ENCODE measurements at regions not wholly inside any gene's neighbourhood (a gene's known extent, or its start where the extent isn't known, plus 50 kb on each side); places are given as distances from the start of the nearest gene placed in this dataset.

DNA sequence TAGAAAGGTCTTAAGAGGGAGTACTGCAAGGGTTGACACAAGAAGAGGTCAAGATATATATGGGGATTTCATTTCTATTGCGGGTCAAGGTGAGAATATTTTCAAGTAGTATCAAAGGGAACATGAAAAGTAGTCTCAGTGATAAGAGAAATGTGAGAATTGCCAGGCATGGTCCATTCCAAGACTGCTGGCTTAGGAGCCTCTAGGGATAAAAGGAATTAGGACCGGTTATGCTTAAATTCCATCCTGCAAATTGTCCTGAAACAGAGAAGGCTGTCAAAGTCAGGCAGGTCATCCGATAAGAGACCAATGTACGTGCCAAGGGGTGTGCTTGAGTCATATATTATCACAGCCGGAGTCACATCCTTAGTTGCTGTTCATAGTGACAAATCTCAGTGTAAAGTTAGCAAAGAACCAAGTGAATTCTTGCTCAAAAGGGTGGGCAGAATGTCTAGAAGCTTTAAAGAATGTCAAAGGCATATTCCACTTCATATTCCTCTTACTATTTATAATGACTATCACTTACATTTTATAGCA lies 133.6 kb downstream of the CBLL2 start:
- TF ChIP-seq, protein P1, sequence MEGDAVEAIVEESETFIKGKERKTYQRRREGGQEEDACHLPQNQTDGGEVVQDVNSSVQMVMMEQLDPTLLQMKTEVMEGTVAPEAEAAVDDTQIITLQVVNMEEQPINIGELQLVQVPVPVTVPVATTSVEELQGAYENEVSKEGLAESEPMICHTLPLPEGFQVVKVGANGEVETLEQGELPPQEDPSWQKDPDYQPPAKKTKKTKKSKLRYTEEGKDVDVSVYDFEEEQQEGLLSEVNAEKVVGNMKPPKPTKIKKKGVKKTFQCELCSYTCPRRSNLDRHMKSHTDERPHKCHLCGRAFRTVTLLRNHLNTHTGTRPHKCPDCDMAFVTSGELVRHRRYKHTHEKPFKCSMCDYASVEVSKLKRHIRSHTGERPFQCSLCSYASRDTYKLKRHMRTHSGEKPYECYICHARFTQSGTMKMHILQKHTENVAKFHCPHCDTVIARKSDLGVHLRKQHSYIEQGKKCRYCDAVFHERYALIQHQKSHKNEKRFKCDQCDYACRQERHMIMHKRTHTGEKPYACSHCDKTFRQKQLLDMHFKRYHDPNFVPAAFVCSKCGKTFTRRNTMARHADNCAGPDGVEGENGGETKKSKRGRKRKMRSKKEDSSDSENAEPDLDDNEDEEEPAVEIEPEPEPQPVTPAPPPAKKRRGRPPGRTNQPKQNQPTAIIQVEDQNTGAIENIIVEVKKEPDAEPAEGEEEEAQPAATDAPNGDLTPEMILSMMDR (IDR thresholded peaks at IDR 0.05; ENCODE audit: insufficient read depth, low read depth, low read length), result no peak
- no peak for TF ChIP-seq EZH2 (IDR thresholded peaks at IDR 0.05; ENCODE audit: insufficient read depth, low read length)

Measured in astrocyte (in vitro differentiated cells and primary cell).